HepG2 (cell line): ENCODE measurements at regions not wholly inside any gene's neighbourhood (a gene's known extent, or its start where the extent isn't known, plus 50 kb on each side); places are given as distances from the start of the nearest gene placed in this dataset.

Source experiments
- ATAC-seq: fragments of 200-7000 bp; cut with Tn5 transposase; 3 replicates; pipeline ENCODE4 v1.9.1; 2020; ENCODE audit warnings: mild to moderate bottlenecking, moderate library complexity
- BruUV-seq: library from RNA; stranded (reverse); fragments of 400-500 nt; replicated peaks from 2 replicates; lab custom pipeline; 2021; lab: Mats Ljungman, UMichigan
- CTCF ChIA-PET: fragments of 300-600 bp; formaldehyde crosslinking; extraction: SDS; loops from one replicate; lab custom pipeline; 2021; ENCODE audit warnings: low total read pairs, inconsistent platforms, low intra/inter-chr PET ratio; lab: Yijun Ruan, JAX
- POLR2A ChIA-PET: fragments of 350-600 bp; sonication (Branson Sonifier 250); formaldehyde crosslinking; loops from one replicate; lab custom pipeline; 2020; ENCODE audit warnings: antibody characterized with exemption, inconsistent platforms; lab: Yijun Ruan, JAX
- DNase-seq: peaks from one replicate; pipeline ENCODE4 v3.0.0-alpha.2; 2015; ENCODE audit warnings: low spot score
- FAIRE-seq: peaks from 3 replicates; lab custom pipeline; 2011; peaks lifted over from hg19 to GRCh38; lab: Jason Lieb, UNC
- H2AFZ ChIP-seq: one replicate; pipeline ENCODE4 v1.6.1; 2011; ENCODE audit warnings: low read length, inconsistent platforms
- H3K27ac ChIP-seq: fragments of 300-600 bp; 3 replicates; pipeline ENCODE4 v1.8.0; 2011; ENCODE audit warnings: mixed run types, mild to moderate bottlenecking, mixed read lengths, low read length, inconsistent platforms; ENCODE audit not compliant: insufficient read depth; ENCODE audit errors: extremely low read length
- H3K27me3 ChIP-seq, 2 experiments: fragments of 200-600 bp in 1 of 2; 2 replicates in 1 of 2; 3 replicates in 1 of 2; pipeline versions ENCODE4 v1.6.0 to v1.8.0; 2011; ENCODE audit warnings: low read length in 2 of 2, mild to moderate bottlenecking in 2 of 2, moderate library complexity in 2 of 2, inconsistent platforms in 1 of 2; ENCODE audit not compliant: insufficient read depth in 2 of 2, control insufficient read depth in 1 of 2
- H3K36me3 ChIP-seq, 2 experiments: fragments of 200-600 bp in 1 of 2; replicated peaks in 1 of 2; 2 replicates in 1 of 2; 3 replicates in 1 of 2; pipeline versions ENCODE4 v1.5.1 to v1.8.0; 2011; ENCODE audit warnings: low read length in 2 of 2, inconsistent platforms in 1 of 2; ENCODE audit not compliant: insufficient read depth in 2 of 2, control insufficient read depth in 1 of 2
- H3K4me1 ChIP-seq: 2 replicates; pipeline ENCODE4 v1.5.1; 2012; ENCODE audit warnings: low read length, inconsistent platforms; ENCODE audit not compliant: insufficient read depth
- H3K4me2 ChIP-seq: 2 replicates; pipeline ENCODE4 v1.6.0; 2011; ENCODE audit warnings: low read depth, low read length, inconsistent platforms
- H3K4me3 ChIP-seq, 3 experiments: fragments of 200-600 bp in 1 of 3; sonication (generic), shearing (Covaris generic) in 1 of 3; replicated peaks in 1 of 3; 2 replicates each; pipeline ENCODE4 v1.5.1; 2011 to 2016; ENCODE audit warnings: low read length in 3 of 3, inconsistent platforms in 2 of 3, low read depth in 2 of 3, mild to moderate bottlenecking in 2 of 3, control low read depth in 1 of 3, mixed read lengths in 1 of 3; ENCODE audit not compliant: insufficient read depth in 1 of 3
- H3K79me2 ChIP-seq: one replicate; pipeline ENCODE4 v1.6.1; 2011; ENCODE audit warnings: low read length, inconsistent platforms; ENCODE audit not compliant: insufficient read depth
- H3K9ac ChIP-seq: 2 replicates; pipeline ENCODE4 v1.6.0; 2011; ENCODE audit warnings: mild to moderate bottlenecking, low read depth, low read length, inconsistent platforms; ENCODE audit not compliant: insufficient read depth
- H3K9me3 ChIP-seq: 2 replicates; pipeline ENCODE4 v1.5.1; 2012; ENCODE audit warnings: mild to moderate bottlenecking, low read length
- H4K20me1 ChIP-seq: 2 replicates; pipeline ENCODE4 v1.6.0; 2011; ENCODE audit warnings: inconsistent platforms, mild to moderate bottlenecking, low read length, moderate library complexity; ENCODE audit not compliant: insufficient read depth
- MIXL1 ChIP-seq: IDR thresholded peaks from 2 replicates; pipeline ENCODE4 v1.6.1; 2016
- POLR2AphosphoS2 ChIP-seq: IDR thresholded peaks from 2 replicates; pipeline ENCODE4 v1.6.1; 2011; ENCODE audit warnings: low read depth, low read length, improper control_type of control experiment
- SALL2 ChIP-seq: sonication (generic); formaldehyde crosslinking; IDR thresholded peaks from 2 replicates; pipeline ENCODE4 v1.8.1; 2023; ENCODE audit warnings: mild to moderate bottlenecking, missing genetic modification reagents, inconsistent platforms
- TCF7L2 ChIP-seq: IDR thresholded peaks from 2 replicates; pipeline ENCODE4 v1.6.1; 2011; ENCODE audit warnings: mild to moderate bottlenecking, low read depth, low read length, moderate library complexity
- TP53 ChIP-seq: sonication (generic); formaldehyde crosslinking; conservative IDR thresholded peaks from 2 replicates; pipeline ENCODE4 v1.4.0; 2020; ENCODE audit warnings: missing genetic modification reagents
- ZFP36L2 ChIP-seq: sonication (generic); formaldehyde crosslinking; IDR thresholded peaks from 2 replicates; pipeline ENCODE4 v1.4.0; 2020; ENCODE audit warnings: missing genetic modification reagents
- ZNF354B ChIP-seq: sonication (generic); formaldehyde crosslinking; IDR thresholded peaks from 2 replicates; pipeline ENCODE4 v1.8.0; 2022; ENCODE audit warnings: mild to moderate bottlenecking, missing genetic modification reagents
- ZNF460 ChIP-seq: sonication (generic); formaldehyde crosslinking; IDR thresholded peaks from 2 replicates; pipeline ENCODE4 v1.5.1; 2020; ENCODE audit warnings: missing genetic modification reagents, mild to moderate bottlenecking, borderline replicate concordance
- ZNF564 ChIP-seq: sonication (generic); formaldehyde crosslinking; IDR thresholded peaks from 2 replicates; pipeline ENCODE4 v1.8.1; 2023; ENCODE audit warnings: mild to moderate bottlenecking, missing genetic modification reagents
- ZNF776 ChIP-seq: sonication (generic); formaldehyde crosslinking; IDR thresholded peaks from 2 replicates; pipeline ENCODE4 v1.4.0; 2020; ENCODE audit warnings: mild to moderate bottlenecking, missing genetic modification reagents
- WGBS: methylation state at CpG from one replicate; pipeline ENCODE4 v1.1.6; 2017; ENCODE audit warnings: low lambda C conversion rate; 5-methylcytosine and 5-hydroxymethylcytosine counted together
- in situ Hi-C: cut with HindIII; loops from 2 replicates; pipeline ENCODE4 v1.10.0; 2017; ENCODE audit warnings: low pct_unique_long_range_greater_than_20kb; ENCODE audit not compliant: extremely low pct_ligation_motif_present
- intact Hi-C: fragments of 100-400 bp; cut with micrococcal nuclease; formaldehyde crosslinking; loops from one replicate; pipeline ENCODE4 v1.10.0; 2022; ENCODE audit not compliant: unreplicated experiment
- TF ChIP-seq, protein P1 (sequence below): fragments of 450-650 bp; IDR thresholded peaks from 2 replicates; pipeline ENCODE4 v1.6.1; 2017
- TF ChIP-seq, protein P2 (sequence below): sonication (generic); formaldehyde crosslinking; IDR thresholded peaks from 2 replicates; pipeline ENCODE4 v1.8.0; 2022; ENCODE audit warnings: missing genetic modification reagents, mild to moderate bottlenecking, borderline replicate concordance
- TF ChIP-seq, protein P3 (sequence below): sonication (generic); formaldehyde crosslinking; IDR thresholded peaks from 2 replicates; pipeline ENCODE4 v1.5.0; 2020; ENCODE audit warnings: missing genetic modification reagents

DNA sequence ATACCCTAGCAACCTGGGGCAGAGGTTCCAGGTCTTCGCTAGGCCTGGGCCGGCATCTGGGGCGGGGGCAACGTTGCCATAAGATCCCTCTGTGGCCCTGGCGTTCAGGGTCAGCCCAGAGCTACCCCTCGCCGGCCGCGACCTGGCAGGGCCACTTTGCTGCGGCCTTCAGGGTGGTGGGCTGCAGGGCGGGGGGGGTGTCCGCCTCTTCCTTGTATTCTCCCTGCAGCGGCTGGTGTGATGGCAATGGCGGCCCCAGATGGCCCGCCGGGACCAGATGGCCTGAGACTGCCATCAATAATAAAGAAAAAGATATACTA lies 539.2 kb upstream of the POT1 start (continued):
- TF ChIP-seq, protein P1, sequence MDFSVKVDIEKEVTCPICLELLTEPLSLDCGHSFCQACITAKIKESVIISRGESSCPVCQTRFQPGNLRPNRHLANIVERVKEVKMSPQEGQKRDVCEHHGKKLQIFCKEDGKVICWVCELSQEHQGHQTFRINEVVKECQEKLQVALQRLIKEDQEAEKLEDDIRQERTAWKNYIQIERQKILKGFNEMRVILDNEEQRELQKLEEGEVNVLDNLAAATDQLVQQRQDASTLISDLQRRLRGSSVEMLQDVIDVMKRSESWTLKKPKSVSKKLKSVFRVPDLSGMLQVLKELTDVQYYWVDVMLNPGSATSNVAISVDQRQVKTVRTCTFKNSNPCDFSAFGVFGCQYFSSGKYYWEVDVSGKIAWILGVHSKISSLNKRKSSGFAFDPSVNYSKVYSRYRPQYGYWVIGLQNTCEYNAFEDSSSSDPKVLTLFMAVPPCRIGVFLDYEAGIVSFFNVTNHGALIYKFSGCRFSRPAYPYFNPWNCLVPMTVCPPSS = no peak
- TF ChIP-seq ZNF354B (CRISPR knock-in tag) = no peak
- TF ChIP-seq, all 625 proteins: peak for 0

DNA sequence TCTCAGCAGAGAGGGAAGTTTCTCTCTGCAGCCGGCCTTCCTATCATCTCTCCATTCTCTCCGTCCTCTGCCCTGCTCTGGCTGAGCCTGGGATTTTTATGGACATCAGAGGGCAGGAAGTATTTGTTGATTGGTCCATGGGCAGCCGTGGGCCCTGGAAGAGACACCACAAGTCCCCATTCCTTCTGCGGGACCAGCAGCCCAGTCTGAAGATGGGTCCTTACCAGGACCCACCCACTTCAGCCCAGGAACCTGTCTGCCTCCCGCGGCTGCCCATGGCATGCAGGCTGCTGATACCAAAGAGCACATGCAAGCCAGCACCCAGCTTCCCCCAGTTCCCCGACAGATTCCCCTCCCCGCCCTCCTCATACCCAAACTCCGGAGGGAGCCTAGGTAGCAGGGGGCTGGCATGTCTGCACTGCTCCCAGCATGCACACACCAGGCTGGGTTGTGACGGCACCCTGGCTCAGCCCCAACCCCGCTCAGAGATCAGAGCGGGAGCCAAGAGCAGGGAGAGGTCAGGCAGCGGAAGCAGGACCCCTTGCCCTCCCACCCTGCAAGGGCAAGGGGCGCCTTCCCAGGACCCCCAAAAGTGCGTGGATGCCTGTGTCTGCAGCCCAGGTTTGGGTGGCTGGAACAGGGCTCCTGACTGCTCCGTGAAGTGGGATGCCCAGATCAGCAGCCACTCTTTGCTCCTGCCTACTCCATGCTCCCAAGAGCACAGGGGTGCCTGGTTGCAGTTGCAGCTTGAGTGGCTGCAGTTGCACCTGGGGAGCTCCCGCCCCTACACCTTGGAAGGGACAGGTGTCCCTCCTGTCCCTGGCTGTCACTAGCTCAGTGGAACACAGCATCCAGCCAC lies 538.6 kb upstream of the POT1 start:
- H3K9me3 ChIP-seq = no peaks in the 10 kb centered on the region
- no peak overlapping the region for H3K4me2 ChIP-seq
- H3K9ac ChIP-seq = no peak overlapping the region
- H4K20me1 ChIP-seq = no peaks in the 10 kb centered on the region
- no peak overlapping the region for H3K4me3 ChIP-seq
- no peaks in the 10 kb centered on the region for H3K79me2 ChIP-seq
- no peaks in the 10 kb centered on the region for H3K27me3 ChIP-seq
- H3K36me3 ChIP-seq = no peaks in the 10 kb centered on the region
- no peak overlapping the region for H3K27ac ChIP-seq
- in situ Hi-C loops = no loop called here
- 0% methylated on average over 2 of the region's 17 CpGs for WGBS
- CTCF ChIA-PET = no interaction called here
- FAIRE-seq = no peak
- DNase-seq = no peak
- H3K4me1 ChIP-seq = no peaks in the 10 kb centered on the region
- no peak overlapping the region for H2AFZ ChIP-seq
- POLR2A ChIA-PET = no interaction called here
- no peak; the same call in 2 of the 3 replicates for ATAC-seq
- intact Hi-C loops = no loop called here
- BruUV-seq = no TSS peak
- TF ChIP-seq, protein P2, sequence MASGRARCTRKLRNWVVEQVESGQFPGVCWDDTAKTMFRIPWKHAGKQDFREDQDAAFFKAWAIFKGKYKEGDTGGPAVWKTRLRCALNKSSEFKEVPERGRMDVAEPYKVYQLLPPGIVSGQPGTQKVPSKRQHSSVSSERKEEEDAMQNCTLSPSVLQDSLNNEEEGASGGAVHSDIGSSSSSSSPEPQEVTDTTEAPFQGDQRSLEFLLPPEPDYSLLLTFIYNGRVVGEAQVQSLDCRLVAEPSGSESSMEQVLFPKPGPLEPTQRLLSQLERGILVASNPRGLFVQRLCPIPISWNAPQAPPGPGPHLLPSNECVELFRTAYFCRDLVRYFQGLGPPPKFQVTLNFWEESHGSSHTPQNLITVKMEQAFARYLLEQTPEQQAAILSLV (CRISPR knock-in tag) = no peak
- no peak for TF ChIP-seq TP53 (CRISPR knock-in tag)
- TF ChIP-seq, protein P3, sequence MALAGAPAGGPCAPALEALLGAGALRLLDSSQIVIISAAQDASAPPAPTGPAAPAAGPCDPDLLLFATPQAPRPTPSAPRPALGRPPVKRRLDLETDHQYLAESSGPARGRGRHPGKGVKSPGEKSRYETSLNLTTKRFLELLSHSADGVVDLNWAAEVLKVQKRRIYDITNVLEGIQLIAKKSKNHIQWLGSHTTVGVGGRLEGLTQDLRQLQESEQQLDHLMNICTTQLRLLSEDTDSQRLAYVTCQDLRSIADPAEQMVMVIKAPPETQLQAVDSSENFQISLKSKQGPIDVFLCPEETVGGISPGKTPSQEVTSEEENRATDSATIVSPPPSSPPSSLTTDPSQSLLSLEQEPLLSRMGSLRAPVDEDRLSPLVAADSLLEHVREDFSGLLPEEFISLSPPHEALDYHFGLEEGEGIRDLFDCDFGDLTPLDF (CRISPR knock-in tag) = no peak
- TF ChIP-seq ZFP36L2 (CRISPR knock-in tag) = no peak
- TF ChIP-seq MIXL1 (CRISPR knock-in tag) = no peak
- TF ChIP-seq ZNF776 (CRISPR knock-in tag) = no peak
- TF ChIP-seq ZNF460 (CRISPR knock-in tag) = no peak
- TF ChIP-seq POLR2AphosphoS2 = no peak
- TF ChIP-seq SALL2 = no peak
- TF ChIP-seq ZNF564 (CRISPR knock-in tag) = no peak
- TF ChIP-seq TCF7L2 = no peak
